K562 (cell line): ENCODE measurements at regions not wholly inside any gene's neighbourhood (a gene's known extent, or its start where the extent isn't known, plus 50 kb on each side); places are given as distances from the start of the nearest gene placed in this dataset.

ENCODE experiments used
- ATAC-seq: fragments of 200-7000 bp; cut with Tn5 transposase; 3 replicates; pipeline ENCODE4 v1.9.1; 2020; ENCODE audit warnings: moderate library complexity
- BruUV-seq: library from RNA; stranded (reverse); fragments of 400-500 nt; replicated peaks from 2 replicates; lab custom pipeline; 2021; lab: Mats Ljungman, UMichigan
- CTCF ChIA-PET: fragments of 300-600 bp; formaldehyde crosslinking; extraction: SDS; loops from one replicate; lab custom pipeline; 2021; ENCODE audit warnings: low intra/inter-chr PET ratio; lab: Yijun Ruan, JAX
- POLR2A ChIA-PET: fragments of 300-600, 350-650 bp; sonication (Branson Sonifier 250); formaldehyde crosslinking; extraction: SDS; loops from one replicate; lab custom pipeline; 2021; ENCODE audit warnings: antibody characterized with exemption, inconsistent platforms; lab: Yijun Ruan, JAX
- DNase-seq, 4 experiments: peaks; one replicate each; pipeline versions ENCODE4 v3.0.0 to v3.0.0-alpha.2; 2011 to 2018; ENCODE audit warnings: low spot score in 3 of 4, mixed read lengths in 3 of 4; ENCODE audit errors: extremely low read depth in 1 of 4
- FAIRE-seq: peaks from 2 replicates; lab custom pipeline; 2011; peaks lifted over from hg19 to GRCh38; lab: Jason Lieb, UNC
- H2AFZ ChIP-seq: 2 replicates; pipeline ENCODE4 v1.6.0; 2011; ENCODE audit warnings: low read depth, low read length, control low read depth, inconsistent platforms
- H3K27ac ChIP-seq: fragments of 200-600 bp; 3 replicates; pipeline ENCODE4 v1.8.0; 2011; ENCODE audit warnings: low read depth, mild to moderate bottlenecking, control low read depth, inconsistent platforms, low read length, moderate library complexity, mixed read lengths; ENCODE audit errors: extremely low read depth
- H3K27me3 ChIP-seq, 2 experiments: fragments of 300-600 bp in 1 of 2; 2 replicates in 1 of 2; 3 replicates in 1 of 2; pipeline versions ENCODE4 v1.6.0 to v1.8.0; 2011; ENCODE audit warnings: inconsistent platforms in 2 of 2, low read length in 2 of 2, mild to moderate bottlenecking in 1 of 2, mixed read lengths in 1 of 2, moderate library complexity in 1 of 2; ENCODE audit not compliant: control insufficient read depth in 2 of 2, insufficient read depth in 2 of 2
- H3K36me3 ChIP-seq: fragments of 300-600 bp; 3 replicates; pipeline ENCODE4 v1.8.0; 2011; ENCODE audit warnings: mild to moderate bottlenecking, low read length, inconsistent platforms; ENCODE audit not compliant: control insufficient read depth, insufficient read depth
- H3K4me1 ChIP-seq, 2 experiments: fragments of 200-600 bp in 1 of 2; replicated peaks in 1 of 2; 2 replicates in 1 of 2; 3 replicates in 1 of 2; pipeline versions ENCODE4 v1.5.1 to v1.8.0; 2011; ENCODE audit warnings: inconsistent platforms in 2 of 2, low read length in 2 of 2, mild to moderate bottlenecking in 1 of 2, mixed read lengths in 1 of 2, moderate library complexity in 1 of 2; ENCODE audit not compliant: control insufficient read depth in 2 of 2, insufficient read depth in 2 of 2
- H3K4me2 ChIP-seq: 2 replicates; pipeline ENCODE4 v1.6.1; 2011; ENCODE audit warnings: low read length, control low read depth, inconsistent platforms, mixed read lengths; ENCODE audit not compliant: insufficient read depth
- H3K4me3 ChIP-seq: fragments of 200-600 bp; sonication (generic), shearing (Covaris generic); 2 replicates; pipeline ENCODE4 v1.5.1; 2016; ENCODE audit warnings: control low read depth, inconsistent platforms
- H3K79me2 ChIP-seq: fragments of 200-600 bp; 3 replicates; pipeline ENCODE4 v1.8.0; 2011; ENCODE audit warnings: low read length, inconsistent platforms; ENCODE audit not compliant: control insufficient read depth, insufficient read depth
- H3K9ac ChIP-seq, 2 experiments: 2 replicates each; pipeline versions ENCODE4 v1.6.0 to v1.6.1; 2011; ENCODE audit warnings: low read depth in 2 of 2, low read length in 2 of 2, control low read depth in 1 of 2, inconsistent platforms in 1 of 2, mild to moderate bottlenecking in 1 of 2, mixed read lengths in 1 of 2; ENCODE audit not compliant: insufficient read depth in 1 of 2
- H3K9me1 ChIP-seq: one replicate; pipeline ENCODE4 v1.6.0; 2011; ENCODE audit warnings: inconsistent platforms, mild to moderate bottlenecking, low read length, moderate library complexity; ENCODE audit not compliant: control insufficient read depth, insufficient read depth
- H3K9me3 ChIP-seq: replicated peaks from 2 replicates; pipeline ENCODE4 v1.5.1; 2011; ENCODE audit warnings: low read depth, low read length, inconsistent platforms; ENCODE audit not compliant: control insufficient read depth, insufficient read depth
- H4K20me1 ChIP-seq: replicated peaks from 2 replicates; pipeline ENCODE4 v1.6.1; 2011; ENCODE audit warnings: low read length, inconsistent platforms, mixed read lengths; ENCODE audit not compliant: control insufficient read depth, insufficient read depth
- HSF4 ChIP-seq: fragments of 250-450 bp; sonication (Bioruptor Pico); IDR thresholded peaks from 2 replicates; pipeline ENCODE4 v2.1.2; 2022; ENCODE audit warnings: mild to moderate bottlenecking, moderate library complexity, borderline replicate concordance
- ILF3 ChIP-seq: fragments of 450-650 bp; IDR thresholded peaks from 2 replicates; pipeline ENCODE4 v1.6.1; 2018; ENCODE audit warnings: antibody characterized with exemption, mild to moderate bottlenecking, moderate library complexity, borderline replicate concordance
- KAT7 ChIP-seq: sonication (generic); formaldehyde crosslinking; IDR thresholded peaks from 2 replicates; pipeline ENCODE4 v1.8.0; 2022; ENCODE audit warnings: missing genetic modification reagents, mild to moderate bottlenecking, borderline replicate concordance
- NELFE ChIP-seq: IDR thresholded peaks from 2 replicates; pipeline ENCODE4 v1.6.1; 2011; ENCODE audit warnings: mild to moderate bottlenecking; ENCODE audit not compliant: insufficient read depth, insufficient read length
- TBL1XR1 ChIP-seq, 2 experiments: IDR thresholded peaks; 2 replicates each; pipeline ENCODE4 v1.6.1; 2012; ENCODE audit warnings: improper control_type of control experiment in 2 of 2, low read length in 2 of 2, mild to moderate bottlenecking in 1 of 2
- WGBS: fragments of 100-300 bp; shearing (Covaris generic); methylation state at CpG from one replicate; pipeline ENCODE4 v1.1.6; 2016; ENCODE audit warnings: low coverage, mixed read lengths; ENCODE audit not compliant: insufficient coverage; ENCODE audit errors: missing lambda C conversion rate; 5-methylcytosine and 5-hydroxymethylcytosine counted together
- in situ Hi-C: fragments of 300-500 bp; cut with MboI; formaldehyde crosslinking; loops from 4 replicates; pipeline ENCODE4 v1.15.0; 2018; ENCODE audit warnings: inconsistent platforms, mixed read lengths
- intact Hi-C: fragments of 100-400 bp; cut with micrococcal nuclease; formaldehyde crosslinking; loops from 2 replicates; pipeline ENCODE4 v1.14.2; 2022

GRCh38 chr15:79494384-79494909, 62.3 kb downstream of the MINAR1 start:
- Histone ChIP-seq H3K36me3 (no peaks in the 10 kb centered on the region), H3K4me2 (no peak overlapping the region), H3K4me1 (no peaks in the 10 kb centered on the region), H4K20me1 (no peaks in the 10 kb centered on the region), H3K27me3 (no peaks in the 10 kb centered on the region; a peak in 1 of 5 replicates), H3K27ac (no peak overlapping the region), H3K79me2 (no peaks in the 10 kb centered on the region), H3K9me3 (no peaks in the 10 kb centered on the region), H3K4me3 (no peak overlapping the region), H3K9me1 (no peaks in the 10 kb centered on the region), H3K9ac (no peak overlapping the region), H2AFZ (no peak overlapping the region)
- in situ Hi-C loops, result no loop called here
- BruUV-seq, result no TSS peak
- TF ChIP-seq TBL1XR1 (IDR thresholded peaks at IDR 0.05; ENCODE audit: low read length in 2 of 2) (no peak), ILF3 (no peak), HSF4 (CRISPR knock-in tag) (no peak), NELFE (no peak), KAT7 (CRISPR knock-in tag) (no peak)
- intact Hi-C loops, result no loop called here
- ATAC-seq, result no peak
- DNase-seq, result no peak
- no peak for FAIRE-seq
- ChIA-PET POLR2A (no interaction called here), CTCF (no interaction called here)
- under 1% methylated on average over 7 of the region's 7 CpGs for WGBS
